ENCODE measurements at regions not wholly inside any gene's neighbourhood (a gene's known extent, or its start where the extent isn't known, plus 50 kb on each side); places are given as distances from the start of the nearest gene placed in this dataset.

DNA sequence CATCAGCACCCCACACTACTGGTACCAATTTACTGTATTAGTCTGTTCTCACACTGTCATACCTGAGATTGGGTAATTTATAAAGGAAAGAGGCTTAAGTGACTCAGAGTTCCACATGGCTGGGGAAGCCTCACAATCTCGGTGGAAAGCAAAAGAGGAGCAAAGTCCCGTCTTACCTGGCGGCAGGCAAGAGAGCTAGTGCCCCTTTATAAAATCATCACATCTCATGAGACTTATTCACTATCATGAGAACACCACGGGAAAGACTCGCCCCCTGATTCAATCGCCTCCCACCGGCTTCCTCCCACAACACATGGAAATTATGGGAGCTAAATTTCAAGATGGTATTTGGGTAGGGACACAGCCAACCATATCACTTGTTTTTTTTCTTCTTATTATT is 717.2 kb downstream of the TRIB2 start:
- TF ChIP-seq ZNF274 (IDR thresholded peaks at IDR 0.05; ENCODE audit: low read length) (no peak), ZNF274 (tag by site-specific recombination; IDR thresholded peaks at IDR 0.05; ENCODE audit: borderline replicate concordance) (no peak), ZNF214 (tag by site-specific recombination; IDR thresholded peaks at IDR 0.05; ENCODE audit: borderline replicate concordance) (no peak), ZNF629 (tag by site-specific recombination; IDR thresholded peaks at IDR 0.05) (no peak), MZF1 (tag by site-specific recombination; IDR thresholded peaks at IDR 0.05; ENCODE audit: borderline replicate concordance) (no peak), ZNF560 (tag by site-specific recombination; IDR thresholded peaks at IDR 0.05; ENCODE audit: borderline replicate concordance) (no peak), ZNF138 (tag by site-specific recombination; IDR thresholded peaks at IDR 0.05; ENCODE audit: borderline replicate concordance) (no peak), ZNF239 (tag by site-specific recombination; IDR thresholded peaks at IDR 0.05) (no peak), ZNF433 (tag by site-specific recombination; IDR thresholded peaks at IDR 0.05; ENCODE audit: low read depth) (no peak)
- TF ChIP-seq, protein P1, sequence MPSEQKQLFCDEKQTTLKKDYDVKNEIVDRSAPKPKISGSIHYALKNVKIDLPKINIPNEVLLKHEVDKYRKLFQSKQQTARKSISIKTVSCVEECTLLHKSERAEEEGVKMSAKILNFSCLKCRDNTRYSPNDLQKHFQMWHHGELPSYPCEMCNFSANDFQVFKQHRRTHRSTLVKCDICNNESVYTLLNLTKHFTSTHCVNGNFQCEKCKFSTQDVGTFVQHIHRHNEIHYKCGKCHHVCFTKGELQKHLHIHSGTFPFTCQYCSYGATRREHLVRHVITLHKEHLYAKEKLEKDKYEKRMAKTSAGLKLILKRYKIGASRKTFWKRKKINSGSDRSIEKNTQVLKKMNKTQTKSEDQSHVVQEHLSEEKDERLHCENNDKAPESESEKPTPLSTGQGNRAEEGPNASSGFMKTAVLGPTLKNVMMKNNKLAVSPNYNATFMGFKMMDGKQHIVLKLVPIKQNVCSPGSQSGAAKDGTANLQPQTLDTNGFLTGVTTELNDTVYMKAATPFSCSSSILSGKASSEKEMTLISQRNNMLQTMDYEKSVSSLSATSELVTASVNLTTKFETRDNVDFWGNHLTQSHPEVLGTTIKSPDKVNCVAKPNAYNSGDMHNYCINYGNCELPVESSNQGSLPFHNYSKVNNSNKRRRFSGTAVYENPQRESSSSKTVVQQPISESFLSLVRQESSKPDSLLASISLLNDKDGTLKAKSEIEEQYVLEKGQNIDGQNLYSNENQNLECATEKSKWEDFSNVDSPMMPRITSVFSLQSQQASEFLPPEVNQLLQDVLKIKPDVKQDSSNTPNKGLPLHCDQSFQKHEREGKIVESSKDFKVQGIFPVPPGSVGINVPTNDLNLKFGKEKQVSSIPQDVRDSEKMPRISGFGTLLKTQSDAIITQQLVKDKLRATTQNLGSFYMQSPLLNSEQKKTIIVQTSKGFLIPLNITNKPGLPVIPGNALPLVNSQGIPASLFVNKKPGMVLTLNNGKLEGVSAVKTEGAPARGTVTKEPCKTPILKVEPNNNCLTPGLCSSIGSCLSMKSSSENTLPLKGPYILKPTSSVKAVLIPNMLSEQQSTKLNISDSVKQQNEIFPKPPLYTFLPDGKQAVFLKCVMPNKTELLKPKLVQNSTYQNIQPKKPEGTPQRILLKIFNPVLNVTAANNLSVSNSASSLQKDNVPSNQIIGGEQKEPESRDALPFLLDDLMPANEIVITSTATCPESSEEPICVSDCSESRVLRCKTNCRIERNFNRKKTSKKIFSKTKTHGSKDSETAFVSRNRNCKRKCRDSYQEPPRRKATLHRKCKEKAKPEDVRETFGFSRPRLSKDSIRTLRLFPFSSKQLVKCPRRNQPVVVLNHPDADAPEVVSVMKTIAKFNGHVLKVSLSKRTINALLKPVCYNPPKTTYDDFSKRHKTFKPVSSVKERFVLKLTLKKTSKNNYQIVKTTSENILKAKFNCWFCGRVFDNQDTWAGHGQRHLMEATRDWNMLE (tag by site-specific recombination; conservative IDR thresholded peaks at IDR 0.05; ENCODE audit: low read depth): no peak
- TF ChIP-seq, protein P2, sequence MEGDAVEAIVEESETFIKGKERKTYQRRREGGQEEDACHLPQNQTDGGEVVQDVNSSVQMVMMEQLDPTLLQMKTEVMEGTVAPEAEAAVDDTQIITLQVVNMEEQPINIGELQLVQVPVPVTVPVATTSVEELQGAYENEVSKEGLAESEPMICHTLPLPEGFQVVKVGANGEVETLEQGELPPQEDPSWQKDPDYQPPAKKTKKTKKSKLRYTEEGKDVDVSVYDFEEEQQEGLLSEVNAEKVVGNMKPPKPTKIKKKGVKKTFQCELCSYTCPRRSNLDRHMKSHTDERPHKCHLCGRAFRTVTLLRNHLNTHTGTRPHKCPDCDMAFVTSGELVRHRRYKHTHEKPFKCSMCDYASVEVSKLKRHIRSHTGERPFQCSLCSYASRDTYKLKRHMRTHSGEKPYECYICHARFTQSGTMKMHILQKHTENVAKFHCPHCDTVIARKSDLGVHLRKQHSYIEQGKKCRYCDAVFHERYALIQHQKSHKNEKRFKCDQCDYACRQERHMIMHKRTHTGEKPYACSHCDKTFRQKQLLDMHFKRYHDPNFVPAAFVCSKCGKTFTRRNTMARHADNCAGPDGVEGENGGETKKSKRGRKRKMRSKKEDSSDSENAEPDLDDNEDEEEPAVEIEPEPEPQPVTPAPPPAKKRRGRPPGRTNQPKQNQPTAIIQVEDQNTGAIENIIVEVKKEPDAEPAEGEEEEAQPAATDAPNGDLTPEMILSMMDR (tag by site-specific recombination; IDR thresholded peaks at IDR 0.05): no peak
- TF ChIP-seq, protein P3, sequence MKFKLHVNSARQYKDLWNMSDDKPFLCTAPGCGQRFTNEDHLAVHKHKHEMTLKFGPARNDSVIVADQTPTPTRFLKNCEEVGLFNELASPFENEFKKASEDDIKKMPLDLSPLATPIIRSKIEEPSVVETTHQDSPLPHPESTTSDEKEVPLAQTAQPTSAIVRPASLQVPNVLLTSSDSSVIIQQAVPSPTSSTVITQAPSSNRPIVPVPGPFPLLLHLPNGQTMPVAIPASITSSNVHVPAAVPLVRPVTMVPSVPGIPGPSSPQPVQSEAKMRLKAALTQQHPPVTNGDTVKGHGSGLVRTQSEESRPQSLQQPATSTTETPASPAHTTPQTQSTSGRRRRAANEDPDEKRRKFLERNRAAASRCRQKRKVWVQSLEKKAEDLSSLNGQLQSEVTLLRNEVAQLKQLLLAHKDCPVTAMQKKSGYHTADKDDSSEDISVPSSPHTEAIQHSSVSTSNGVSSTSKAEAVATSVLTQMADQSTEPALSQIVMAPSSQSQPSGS (tag by site-specific recombination; IDR thresholded peaks at IDR 0.05; ENCODE audit: low read depth): no peak
- TF ChIP-seq, protein P4, sequence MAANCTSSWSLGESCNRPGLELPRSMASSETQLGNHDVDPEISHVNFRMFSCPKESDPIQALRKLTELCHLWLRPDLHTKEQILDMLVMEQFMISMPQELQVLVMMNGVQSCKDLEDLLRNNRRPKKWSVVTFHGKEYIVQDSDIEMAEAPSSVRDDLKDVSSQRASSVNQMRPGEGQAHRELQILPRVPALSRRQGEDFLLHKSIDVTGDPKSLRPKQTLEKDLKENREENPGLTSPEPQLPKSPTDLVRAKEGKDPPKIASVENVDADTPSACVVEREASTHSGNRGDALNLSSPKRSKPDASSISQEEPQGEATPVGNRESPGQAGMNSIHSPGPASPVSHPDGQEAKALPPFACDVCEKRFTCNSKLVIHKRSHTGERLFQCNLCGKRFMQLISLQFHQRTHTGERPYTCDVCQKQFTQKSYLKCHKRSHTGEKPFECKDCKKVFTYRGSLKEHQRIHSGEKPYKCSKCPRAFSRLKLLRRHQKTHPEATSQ (tag by site-specific recombination; IDR thresholded peaks at IDR 0.05): no peak
- TF ChIP-seq, protein P5, sequence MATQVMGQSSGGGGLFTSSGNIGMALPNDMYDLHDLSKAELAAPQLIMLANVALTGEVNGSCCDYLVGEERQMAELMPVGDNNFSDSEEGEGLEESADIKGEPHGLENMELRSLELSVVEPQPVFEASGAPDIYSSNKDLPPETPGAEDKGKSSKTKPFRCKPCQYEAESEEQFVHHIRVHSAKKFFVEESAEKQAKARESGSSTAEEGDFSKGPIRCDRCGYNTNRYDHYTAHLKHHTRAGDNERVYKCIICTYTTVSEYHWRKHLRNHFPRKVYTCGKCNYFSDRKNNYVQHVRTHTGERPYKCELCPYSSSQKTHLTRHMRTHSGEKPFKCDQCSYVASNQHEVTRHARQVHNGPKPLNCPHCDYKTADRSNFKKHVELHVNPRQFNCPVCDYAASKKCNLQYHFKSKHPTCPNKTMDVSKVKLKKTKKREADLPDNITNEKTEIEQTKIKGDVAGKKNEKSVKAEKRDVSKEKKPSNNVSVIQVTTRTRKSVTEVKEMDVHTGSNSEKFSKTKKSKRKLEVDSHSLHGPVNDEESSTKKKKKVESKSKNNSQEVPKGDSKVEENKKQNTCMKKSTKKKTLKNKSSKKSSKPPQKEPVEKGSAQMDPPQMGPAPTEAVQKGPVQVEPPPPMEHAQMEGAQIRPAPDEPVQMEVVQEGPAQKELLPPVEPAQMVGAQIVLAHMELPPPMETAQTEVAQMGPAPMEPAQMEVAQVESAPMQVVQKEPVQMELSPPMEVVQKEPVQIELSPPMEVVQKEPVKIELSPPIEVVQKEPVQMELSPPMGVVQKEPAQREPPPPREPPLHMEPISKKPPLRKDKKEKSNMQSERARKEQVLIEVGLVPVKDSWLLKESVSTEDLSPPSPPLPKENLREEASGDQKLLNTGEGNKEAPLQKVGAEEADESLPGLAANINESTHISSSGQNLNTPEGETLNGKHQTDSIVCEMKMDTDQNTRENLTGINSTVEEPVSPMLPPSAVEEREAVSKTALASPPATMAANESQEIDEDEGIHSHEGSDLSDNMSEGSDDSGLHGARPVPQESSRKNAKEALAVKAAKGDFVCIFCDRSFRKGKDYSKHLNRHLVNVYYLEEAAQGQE (tag by site-specific recombination; IDR thresholded peaks at IDR 0.05): no peak
- TF ChIP-seq, protein P6, sequence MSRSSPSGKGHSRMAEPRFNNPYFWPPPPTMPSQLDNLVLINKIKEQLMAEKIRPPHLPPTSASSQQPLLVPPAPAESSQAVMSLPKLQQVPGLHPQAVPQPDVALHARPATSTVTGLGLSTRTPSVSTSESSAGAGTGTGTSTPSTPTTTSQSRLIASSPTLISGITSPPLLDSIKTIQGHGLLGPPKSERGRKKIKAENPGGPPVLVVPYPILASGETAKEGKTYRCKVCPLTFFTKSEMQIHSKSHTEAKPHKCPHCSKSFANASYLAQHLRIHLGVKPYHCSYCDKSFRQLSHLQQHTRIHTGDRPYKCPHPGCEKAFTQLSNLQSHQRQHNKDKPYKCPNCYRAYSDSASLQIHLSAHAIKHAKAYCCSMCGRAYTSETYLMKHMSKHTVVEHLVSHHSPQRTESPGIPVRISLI (tag by site-specific recombination; IDR thresholded peaks at IDR 0.05): no peak
